HEK293T (cell line): ENCODE measurements at regions not wholly inside any gene's neighbourhood (a gene's known extent, or its start where the extent isn't known, plus 50 kb on each side); places are given as distances from the start of the nearest gene placed in this dataset.

Experiments used
- ARNT ChIP-seq: fragments of 450-650 bp; IDR thresholded peaks from 2 replicates; pipeline ENCODE4 v1.6.1; 2017; ENCODE audit warnings: mild to moderate bottlenecking
- CTBP1 ChIP-seq: fragments of 450-650 bp; IDR thresholded peaks from 2 replicates; pipeline ENCODE4 v1.6.1; 2016; ENCODE audit warnings: borderline replicate concordance
- ELF4 ChIP-seq: fragments of 450-650 bp; IDR thresholded peaks from 2 replicates; pipeline ENCODE4 v1.6.1; 2017; ENCODE audit warnings: antibody characterized with exemption
- FOXA1 ChIP-seq: fragments of 450-650 bp; IDR thresholded peaks from 2 replicates; pipeline ENCODE4 v1.6.1; 2016; ENCODE audit warnings: mild to moderate bottlenecking
- FOXK2 ChIP-seq: fragments of 450-650 bp; IDR thresholded peaks from 2 replicates; pipeline ENCODE4 v1.6.1; 2016; ENCODE audit warnings: mild to moderate bottlenecking
- FOXM1 ChIP-seq: fragments of 450-650 bp; IDR thresholded peaks from 2 replicates; pipeline ENCODE4 v1.6.1; 2017; ENCODE audit warnings: mild to moderate bottlenecking, borderline replicate concordance
- HDGF ChIP-seq: fragments of 450-650 bp; IDR thresholded peaks from 2 replicates; pipeline ENCODE4 v1.6.1; 2017; ENCODE audit warnings: antibody characterized with exemption, borderline replicate concordance
- L3MBTL2 ChIP-seq: fragments of 450-650 bp; conservative IDR thresholded peaks from 2 replicates; pipeline ENCODE4 v1.6.1; 2016; ENCODE audit warnings: mild to moderate bottlenecking
- NFRKB ChIP-seq: fragments of 450-650 bp; IDR thresholded peaks from 2 replicates; pipeline ENCODE4 v1.6.1; 2016; ENCODE audit warnings: mild to moderate bottlenecking, moderate library complexity
- SP1 ChIP-seq: fragments of 450-650 bp; IDR thresholded peaks from 2 replicates; pipeline ENCODE4 v1.6.1; 2017
- SUZ12 ChIP-seq: fragments of 450-650 bp; IDR thresholded peaks from 2 replicates; pipeline ENCODE4 v1.6.1; 2016; ENCODE audit warnings: mild to moderate bottlenecking
- TF ChIP-seq, protein P1 (sequence below): fragments of 450-650 bp; IDR thresholded peaks from 2 replicates; pipeline ENCODE4 v1.6.1; 2016

GRCh38 chr9:113823421-113823820, 52.7 kb upstream of the ZNF618 start:
- TF ChIP-seq SP1 (no peak), ARNT (no peak), FOXM1 (no peak), FOXA1 (no peak), FOXK2 (no peak), SUZ12 (no peak), ELF4 (no peak), HDGF (no peak), L3MBTL2 (no peak), CTBP1 (no peak), NFRKB (no peak)
- TF ChIP-seq, protein P1, sequence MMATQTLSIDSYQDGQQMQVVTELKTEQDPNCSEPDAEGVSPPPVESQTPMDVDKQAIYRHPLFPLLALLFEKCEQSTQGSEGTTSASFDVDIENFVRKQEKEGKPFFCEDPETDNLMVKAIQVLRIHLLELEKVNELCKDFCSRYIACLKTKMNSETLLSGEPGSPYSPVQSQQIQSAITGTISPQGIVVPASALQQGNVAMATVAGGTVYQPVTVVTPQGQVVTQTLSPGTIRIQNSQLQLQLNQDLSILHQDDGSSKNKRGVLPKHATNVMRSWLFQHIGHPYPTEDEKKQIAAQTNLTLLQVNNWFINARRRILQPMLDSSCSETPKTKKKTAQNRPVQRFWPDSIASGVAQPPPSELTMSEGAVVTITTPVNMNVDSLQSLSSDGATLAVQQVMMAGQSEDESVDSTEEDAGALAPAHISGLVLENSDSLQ, result no peak
